ENCODE measurements at regions not wholly inside any gene's neighbourhood (a gene's known extent, or its start where the extent isn't known, plus 50 kb on each side); places are given as distances from the start of the nearest gene placed in this dataset.
"Not testable (repeated sequence)": the region's sequence is repeated elsewhere in the genome, so short reads cannot be mapped to it uniquely, and the experiment has no call there.

DNA sequence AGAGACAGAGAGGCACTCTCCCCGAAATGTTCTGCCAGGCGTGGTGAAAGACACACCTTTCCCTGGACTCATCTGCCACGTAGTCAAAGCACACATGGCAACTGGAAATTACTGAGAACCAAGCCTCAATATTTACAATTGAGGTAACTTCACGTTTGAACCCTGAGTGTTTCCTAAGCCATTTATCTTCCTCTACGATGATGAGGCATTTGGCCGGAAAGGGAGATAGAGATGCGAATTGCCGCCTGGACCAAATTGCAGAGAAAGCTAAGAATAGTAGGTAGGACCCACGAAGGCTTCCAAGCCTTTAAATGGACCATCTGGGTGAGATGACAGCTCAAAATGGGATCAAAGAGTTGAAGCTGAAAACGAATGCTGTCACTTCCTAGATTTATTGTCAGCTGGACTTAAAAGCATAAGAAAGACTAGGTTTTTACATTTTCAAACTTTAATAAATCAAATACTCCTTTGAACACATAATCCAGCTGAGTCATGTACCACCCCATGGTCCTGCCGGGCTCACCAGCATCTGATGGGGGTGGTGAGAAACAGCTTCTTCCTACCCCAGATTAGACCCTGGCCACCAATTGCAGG lies 135.6 kb upstream of the LYZL2 start:
- no peak for DNase-seq (ENCODE audit: extremely low read depth, low read depth)

DNA sequence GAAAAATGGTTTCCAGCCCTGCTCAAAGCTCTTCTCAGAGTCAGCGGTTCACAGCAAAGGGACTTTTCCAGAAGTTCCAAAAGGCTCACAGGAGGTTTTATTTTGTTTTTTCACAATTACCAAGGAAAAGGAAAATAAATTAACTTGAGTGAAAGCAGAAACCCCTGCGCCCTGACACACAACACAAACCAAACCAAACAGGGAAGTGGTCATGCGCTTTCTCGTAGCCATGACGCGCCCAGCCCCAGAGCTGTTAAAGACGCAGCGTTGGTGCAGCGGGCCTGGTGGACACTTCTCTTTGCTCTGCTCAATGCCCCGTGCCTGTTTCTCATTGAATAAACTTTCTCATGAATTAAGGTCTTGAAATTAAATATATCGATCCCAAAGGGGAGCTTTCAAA lies 134.4 kb upstream of the LYZL2 start:
- no peak for DNase-seq (ENCODE audit: extremely low read depth, low read depth)

DNA sequence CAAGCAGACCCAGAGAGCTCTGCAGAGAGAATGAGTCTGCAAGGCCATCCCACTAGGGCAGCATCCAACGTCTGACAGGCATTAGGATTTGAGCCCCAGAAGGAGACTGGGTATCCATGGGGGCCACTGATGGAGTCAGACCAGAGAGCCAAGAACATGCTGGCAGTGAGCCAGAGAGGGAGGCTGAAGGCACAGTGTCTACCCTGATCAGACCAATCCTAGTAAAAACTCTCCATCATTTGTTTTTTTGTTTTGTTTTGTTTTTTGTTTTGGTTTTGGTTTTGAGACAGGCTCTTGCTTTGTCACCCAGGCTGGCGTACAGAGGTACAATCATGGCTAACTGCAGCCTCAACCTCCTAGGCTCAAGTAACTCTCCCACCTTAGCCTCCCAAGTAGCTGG lies 133.1 kb upstream of the LYZL2 start:
- no peak for DNase-seq (ENCODE audit: extremely low read depth, low read depth)

DNA sequence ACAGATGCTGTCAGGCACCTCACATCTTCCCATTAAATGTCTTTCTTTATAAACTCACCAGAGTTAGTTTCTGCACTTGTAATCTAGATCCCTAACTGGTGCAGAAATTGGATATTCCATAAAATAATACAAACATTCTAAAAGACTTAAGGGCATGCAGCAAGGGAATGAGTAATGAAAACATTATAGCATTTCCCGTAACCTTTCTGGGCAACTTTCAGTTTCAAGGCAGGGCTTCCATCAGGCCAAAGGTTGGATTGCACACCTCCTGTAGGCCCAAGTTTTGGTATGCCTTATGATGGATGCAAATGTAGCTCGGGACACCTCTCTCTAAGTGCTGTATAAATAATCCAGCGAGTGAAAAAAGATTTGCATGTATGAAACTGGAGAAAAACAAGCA lies 129.9 kb upstream of the LYZL2 start:
- no peak for DNase-seq (ENCODE audit: extremely low read depth, low read depth)

DNA sequence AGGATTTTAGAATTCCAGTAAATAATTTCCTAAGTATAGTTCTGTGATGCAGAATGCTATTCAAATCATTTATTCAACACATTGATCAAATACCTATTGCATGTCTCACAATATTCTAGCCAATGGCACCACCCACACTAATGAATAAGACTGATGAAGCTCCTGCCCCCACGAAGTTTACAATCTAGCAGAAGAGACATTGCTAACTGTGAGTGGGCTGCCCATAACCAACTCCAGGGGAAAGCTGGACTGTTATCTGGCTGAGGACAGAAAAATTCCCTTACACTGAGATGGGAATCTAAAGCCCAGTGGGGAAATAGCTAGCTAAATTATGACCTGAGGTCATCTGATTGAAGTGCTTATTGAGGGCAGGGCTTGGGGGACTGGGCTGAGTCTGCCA lies 128.8 kb upstream of the LYZL2 start:
- DNase-seq (ENCODE audit: extremely low read depth, low read depth): no peak

DNA sequence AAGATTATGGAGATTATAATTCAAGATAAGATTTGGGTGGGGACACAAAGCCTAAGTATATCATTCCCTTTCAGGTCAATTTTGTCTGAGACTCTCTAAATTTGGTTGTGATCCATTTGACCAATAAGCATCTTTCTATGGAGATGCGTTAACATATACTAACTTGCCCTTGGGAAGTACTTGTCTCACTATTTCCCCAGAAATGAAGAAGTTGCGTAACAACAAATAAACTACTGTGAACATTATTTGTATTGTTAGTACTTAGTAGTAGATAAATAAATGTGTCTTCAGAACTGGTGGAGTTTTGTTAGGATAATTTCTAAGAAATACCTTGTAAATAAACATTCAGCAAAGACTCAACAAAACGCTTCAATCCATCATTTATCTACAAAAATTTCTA lies 127.3 kb upstream of the LYZL2 start:
- no peak for DNase-seq (ENCODE audit: extremely low read depth, low read depth)

DNA sequence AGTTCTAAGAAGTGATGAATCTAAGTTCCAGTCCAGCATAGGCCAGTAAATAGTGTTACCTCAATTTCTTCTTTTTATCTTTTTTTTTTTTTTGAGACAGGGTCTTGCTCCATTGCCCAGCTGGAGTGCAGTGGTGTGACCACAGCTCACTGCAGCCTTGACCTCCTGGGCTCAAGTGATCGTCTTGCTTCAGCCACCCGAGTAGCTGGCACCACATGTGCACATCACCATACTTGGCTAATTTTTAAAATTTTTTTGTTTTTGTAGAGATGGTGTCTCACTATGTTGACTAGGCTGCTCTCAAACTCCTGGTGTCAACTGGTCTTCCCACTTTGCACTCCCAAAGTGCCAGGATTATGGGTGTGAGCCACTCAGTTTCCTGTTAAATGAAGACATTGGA lies 126.6 kb upstream of the LYZL2 start:
- no peak for DNase-seq (ENCODE audit: extremely low read depth, low read depth)

DNA sequence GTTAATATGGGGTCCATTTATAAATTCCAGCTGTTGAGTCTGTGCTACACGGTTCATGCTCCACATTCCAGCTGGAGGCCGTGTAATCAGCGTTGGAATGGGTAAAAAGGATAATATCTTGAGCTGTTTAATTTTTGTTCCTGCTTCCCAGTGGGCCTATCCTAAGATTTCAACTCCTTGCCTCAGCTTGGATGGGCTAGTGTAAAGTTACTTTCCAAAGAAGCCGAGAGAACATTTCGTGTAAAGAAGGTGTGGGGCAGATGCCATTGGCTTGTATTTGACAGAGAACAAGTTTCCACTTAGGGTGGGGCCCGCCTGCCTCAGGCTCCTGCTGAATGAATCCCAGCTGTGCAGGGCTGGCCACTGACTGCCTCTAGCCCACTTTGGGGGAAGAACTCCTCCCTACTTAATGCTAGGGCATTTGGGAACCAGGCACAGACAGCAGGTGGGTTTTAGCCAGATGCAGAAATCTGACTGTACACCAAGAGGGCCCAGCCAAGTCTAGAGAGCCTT lies 125.9 kb upstream of the LYZL2 start:
- no peak for DNase-seq (ENCODE audit: extremely low read depth, low read depth)

DNA sequence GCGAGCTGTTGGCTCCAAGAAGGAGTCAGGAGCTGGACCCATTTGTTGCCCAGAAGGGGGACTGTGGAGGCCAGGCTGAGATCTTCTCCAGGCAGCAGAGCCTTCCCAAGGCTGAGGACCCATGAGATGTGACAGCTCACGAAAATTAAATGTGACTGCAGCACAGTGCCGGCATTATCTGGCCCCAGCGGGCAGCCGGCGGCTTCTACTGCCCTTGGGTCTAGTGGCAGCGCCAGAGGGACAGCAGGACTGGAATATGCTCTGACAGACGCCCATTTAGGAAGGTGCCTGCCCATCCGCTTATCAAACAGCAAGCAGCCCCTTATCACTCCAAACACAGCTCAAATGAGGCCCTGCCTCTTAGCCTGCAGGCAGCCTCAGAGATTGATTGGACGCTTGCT lies 122.9 kb upstream of the LYZL2 start:
- no peak for DNase-seq (ENCODE audit: extremely low read depth, low read depth)

DNA sequence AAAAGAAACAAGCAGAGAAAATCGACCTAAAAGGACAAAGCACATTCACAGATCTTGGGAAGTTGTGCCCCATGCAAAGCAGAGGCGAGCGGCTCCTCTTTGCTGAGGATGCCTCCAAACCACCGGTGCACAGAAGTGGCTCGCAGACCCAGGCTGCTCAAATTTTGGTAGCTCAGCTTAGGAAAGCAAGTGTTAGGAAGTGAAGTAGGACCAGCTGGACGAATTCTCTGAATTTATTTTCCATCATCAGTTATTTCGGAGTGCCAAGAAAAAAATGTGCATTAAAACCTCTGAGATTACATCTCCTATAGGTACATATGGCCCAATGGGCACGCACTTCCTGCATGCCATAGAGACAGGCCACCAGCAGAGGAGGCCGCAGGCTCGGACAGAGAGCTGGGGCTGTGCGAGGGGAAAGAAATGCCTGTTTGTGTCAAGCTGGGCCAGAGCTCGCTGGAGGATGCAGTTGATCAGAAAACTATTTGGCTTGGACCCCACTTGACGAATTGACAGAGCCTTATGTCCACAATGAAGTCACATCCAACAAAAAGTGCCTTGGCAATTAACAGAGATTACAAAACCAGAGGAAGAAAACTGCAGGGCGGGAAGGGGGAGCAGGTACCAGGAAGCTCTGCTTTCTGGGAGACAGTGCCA lies 122.3 kb upstream of the LYZL2 start:
- DNase-seq (ENCODE audit: extremely low read depth, low read depth): peak; percentile 62

DNA sequence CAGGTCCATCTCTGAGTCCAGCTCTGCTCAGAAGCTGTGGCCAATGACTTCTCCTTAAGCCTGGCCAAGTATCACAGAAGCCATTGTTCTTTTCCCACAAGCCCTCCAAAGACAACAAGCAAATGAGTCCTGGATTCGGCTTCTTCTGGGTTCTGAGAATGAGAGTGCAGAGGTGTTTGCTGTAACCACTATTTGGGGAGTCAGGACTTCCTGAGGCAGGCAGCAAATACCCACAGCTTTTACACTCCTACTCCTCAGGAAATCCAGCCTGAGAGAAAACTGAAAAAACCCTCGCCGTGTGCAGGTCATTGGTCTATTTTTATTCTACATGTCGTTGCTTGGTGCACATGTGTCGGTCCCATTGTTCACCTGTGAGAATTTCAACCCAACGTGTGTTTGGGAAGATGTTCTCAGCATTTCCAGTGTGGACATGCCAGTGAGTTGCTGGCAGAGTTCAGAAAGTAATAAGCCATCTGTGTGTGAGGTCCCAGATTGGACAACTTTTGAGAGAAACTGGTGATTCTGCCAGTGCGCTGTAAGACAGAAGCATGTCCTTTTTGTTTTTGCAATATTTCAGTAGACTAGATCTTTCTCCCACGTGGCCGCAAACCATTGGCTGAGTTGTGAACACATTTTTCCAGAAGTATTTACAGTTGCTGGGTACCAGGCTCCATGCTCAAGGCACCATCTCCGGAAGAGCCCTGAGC lies 121.6 kb upstream of the LYZL2 start:
- no peak for DNase-seq (ENCODE audit: extremely low read depth, low read depth)

DNA sequence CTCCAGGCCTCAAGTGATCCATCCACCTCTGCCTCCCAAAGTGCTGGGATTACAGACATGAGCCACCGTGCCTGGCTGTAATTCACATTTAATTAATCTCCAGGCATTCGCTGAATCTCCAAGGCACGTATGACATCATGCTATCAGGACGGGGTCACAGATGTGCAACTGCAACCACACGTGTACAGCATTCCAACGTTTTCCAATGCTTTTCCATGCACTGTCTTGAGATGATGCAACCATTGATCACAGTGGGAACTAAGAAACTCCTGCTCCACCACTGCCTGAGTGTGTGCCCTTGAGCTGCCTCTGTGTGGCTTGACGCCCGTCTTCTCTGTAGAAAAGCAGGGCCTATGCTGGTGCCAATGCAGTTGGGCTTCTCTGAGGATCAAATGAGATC lies 119.8 kb upstream of the LYZL2 start:
- DNase-seq (ENCODE audit: extremely low read depth, low read depth): no peak

DNA sequence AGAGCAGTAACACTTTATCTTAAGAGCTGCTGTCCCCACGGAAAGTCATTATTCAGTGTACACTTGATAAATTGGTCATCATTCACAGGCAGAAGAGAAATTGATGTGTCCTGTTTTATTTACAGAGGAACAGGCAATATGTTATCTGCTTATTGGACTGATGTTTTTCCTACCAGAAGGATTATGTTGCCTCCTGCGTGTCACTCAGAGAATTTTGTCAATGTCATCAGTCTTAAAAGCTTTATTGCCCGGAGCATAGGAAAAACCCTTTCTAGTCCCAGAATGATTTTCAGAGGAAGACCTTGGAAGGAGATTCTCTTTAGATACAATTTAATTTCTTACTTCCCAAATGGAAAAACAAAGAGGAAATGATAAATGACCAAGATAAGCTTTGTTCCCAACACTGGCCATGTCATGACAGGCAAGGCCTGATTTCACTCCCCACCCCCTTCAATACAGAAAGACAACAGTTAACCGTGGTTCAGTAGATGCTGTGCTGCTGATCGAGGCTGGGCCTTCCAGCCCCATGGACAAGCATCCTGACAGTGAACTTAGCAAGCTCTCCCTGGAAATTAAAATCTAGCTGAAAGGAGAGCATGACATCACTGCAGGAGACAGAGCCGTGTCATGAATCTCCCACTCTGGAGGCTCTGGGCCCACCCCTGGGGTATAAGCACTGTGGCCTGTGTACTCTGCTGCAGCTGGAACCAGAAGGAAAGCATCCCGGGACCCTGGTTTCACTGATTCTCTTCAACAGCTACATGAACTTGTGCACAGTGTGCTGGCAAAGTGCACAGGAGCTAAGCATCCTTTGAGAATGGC lies 118.8 kb upstream of the LYZL2 start:
- DNase-seq (ENCODE audit: extremely low read depth, low read depth): no peak

DNA sequence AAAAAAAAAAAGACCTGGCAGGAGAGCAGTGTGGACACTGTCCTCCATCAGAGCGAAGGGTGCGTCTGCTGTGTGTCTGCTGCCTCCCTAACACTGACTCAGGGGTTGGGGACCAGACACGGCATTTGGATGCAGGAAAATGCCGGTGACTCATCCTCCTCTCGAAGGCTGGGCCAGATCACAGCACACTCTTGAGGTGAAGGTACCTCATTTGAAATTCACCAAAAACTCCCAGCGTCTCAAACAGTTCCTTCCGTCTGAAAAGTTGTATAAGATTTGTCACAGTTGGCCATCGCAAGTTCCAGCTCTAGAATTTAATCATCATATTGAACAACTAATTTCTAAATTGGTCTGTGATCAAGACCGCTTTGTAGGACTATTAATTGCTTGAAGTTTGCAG lies 118.1 kb upstream of the LYZL2 start:
- no peak for DNase-seq (ENCODE audit: extremely low read depth, low read depth)

DNA sequence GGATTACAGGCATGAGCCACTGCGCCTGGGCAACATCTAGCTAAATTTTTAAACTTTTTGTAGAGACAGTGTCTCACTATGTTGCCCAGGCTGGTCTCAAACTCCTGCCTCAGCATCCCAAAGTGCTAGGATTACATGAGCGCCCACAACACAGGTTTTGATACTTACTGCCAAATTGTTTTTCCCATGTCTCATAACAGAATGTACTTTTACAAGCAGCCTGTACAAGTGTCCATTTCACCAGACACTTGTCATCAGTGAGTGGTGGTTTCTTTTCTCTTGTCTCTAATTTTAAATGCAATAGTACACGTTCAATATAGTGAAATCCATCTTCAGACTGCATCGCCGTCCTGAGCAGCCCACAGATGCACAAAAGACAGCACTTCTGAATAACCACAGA lies 116.4 kb upstream of the LYZL2 start:
- DNase-seq (ENCODE audit: extremely low read depth, low read depth): no peak

DNA sequence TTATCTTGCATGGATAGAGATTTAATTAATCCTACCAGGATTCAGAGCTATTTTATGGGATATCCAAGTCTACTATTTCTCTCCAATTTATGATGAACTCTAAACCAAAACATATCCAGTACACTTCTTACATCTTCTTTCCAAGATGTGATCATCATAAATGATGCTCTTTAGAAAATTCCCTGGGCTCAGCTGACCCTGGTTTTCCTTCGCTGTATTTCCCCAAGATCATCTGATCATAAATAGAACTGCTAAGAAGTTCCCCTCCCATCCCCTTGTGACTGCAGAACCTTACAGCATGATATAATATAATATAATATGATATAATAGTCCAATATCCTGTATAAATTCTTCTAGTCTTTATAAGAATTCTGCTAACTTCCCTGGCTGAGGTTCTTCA lies 114.6 kb upstream of the LYZL2 start:
- DNase-seq (ENCODE audit: extremely low read depth, low read depth): no peak

DNA sequence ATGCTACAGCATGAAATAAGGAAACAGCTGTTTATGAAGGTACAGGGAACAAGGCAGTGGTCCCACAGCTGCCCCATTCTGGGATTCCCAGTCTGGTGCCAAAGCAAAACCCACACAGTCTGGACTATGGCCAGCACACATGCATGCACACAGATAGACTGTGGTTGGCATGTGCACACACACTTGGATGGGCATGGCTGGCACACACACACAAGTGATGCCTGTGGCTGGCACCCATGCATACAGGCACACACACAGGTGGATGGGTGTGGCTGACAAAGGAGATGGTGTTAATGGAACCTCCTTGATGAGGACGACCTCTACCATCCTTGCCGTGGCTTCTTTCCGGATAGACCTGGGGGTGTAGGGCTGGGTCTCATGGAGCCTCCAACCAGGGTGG lies 114.0 kb upstream of the LYZL2 start:
- DNase-seq (ENCODE audit: extremely low read depth, low read depth): no peak

DNA sequence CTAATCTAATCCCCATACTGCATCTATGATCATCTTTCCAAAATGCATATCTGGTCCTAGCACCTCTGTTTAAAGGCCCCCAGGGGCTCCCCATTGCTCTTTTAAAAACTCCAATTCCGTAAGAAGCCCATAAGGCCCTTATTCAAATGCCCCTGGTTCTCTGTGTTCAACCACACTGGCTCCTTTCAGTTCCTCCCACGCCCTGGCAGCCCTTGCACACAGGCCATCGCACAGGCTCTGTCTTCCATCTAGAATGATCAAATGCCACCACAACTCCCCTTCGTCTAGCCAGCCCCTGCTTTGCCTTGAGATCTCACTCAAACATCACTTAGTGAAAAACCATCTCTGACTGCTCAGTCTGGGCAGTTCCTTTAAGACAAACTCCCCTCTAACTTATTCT lies 112.9 kb upstream of the LYZL2 start:
- DNase-seq (ENCODE audit: extremely low read depth, low read depth): no peak

DNA sequence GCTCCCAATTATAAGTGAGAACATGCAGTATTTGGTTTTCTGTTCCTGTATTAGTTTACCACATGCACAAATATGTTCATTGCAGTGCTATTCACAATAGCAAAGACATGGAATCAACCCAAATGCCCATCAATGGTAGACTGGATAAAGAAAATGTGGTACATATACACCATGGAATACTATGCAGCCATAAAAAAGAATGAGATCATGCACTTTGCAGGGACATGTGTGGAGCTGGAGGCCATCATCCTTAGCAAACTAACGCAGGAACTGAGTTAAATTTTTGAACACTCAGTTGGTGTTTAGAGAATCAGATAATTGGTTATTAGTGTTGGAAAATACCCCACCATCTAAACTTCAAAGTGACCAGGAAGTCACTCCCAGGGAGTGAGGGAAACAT lies 111.2 kb upstream of the LYZL2 start:
- not testable (repeated sequence) for DNase-seq (ENCODE audit: extremely low read depth, low read depth)

DNA sequence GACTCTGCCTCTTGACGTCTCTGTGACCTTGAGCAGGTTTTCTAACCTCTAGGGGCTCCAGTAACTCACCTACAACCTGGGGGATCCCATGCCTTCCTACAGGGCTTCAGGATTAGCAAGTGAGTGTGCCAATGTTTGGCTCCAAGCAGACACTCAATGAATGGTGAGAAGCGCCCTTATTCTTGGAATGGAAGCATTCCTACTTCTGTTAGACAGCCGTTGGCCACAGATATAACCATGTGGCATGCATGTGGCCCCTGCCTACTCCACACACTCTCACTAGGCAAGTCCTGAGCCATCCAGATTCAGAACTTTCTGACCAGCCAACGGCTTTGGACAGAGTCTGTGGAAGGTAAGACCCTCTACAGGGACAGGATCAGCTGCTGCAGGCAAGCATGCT lies 108.9 kb upstream of the LYZL2 start:
- DNase-seq (ENCODE audit: extremely low read depth, low read depth): no peak

DNA sequence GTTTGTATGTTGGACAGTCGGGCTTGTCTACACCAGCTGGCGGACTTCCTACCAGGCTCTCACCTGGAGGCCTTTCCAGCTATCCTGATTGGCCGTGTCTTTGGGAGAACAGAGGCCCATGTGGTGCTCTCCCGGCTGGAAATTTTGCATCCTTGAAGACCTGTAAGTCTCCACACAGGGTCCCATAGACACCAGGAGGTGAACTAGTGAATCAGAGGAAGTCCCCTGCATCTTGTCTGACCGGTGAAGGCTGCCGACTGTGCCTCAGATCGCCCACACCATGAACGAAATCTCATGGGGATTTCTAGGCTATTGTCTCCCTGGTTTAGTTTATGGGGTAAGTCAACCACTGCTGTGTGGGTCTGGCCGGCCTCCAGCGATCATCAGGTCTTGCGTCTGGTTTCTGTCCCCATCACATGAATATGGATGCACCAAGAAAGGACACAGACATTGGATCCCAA lies 108.4 kb upstream of the LYZL2 start:
- no peak for DNase-seq (ENCODE audit: extremely low read depth, low read depth)
